Osteoblast (primary cell): ENCODE measurements at regions not wholly inside any gene's neighbourhood (a gene's known extent, or its start where the extent isn't known, plus 50 kb on each side); places are given as distances from the start of the nearest gene placed in this dataset. TPM values are rescaled to one million over a fixed set of nuclear protein-coding genes. Genes with fewer than 3 reads are reported as not detected.
"Not testable (repeated sequence)": the region's sequence is repeated elsewhere in the genome, so short reads cannot be mapped to it uniquely, and the experiment has no call there.

ENCODE experiments used
- DNase-seq: peaks from one replicate; pipeline ENCODE4 v3.0.0; 2011; ENCODE audit warnings: low spot score, mixed read lengths; ENCODE audit not compliant: insufficient read length; ENCODE audit errors: missing footprints
- H2AFZ ChIP-seq: 2 replicates; pipeline ENCODE4 v1.6.0; 2011; ENCODE audit warnings: mild to moderate bottlenecking, low read length
- H3K27ac ChIP-seq: 2 replicates; pipeline ENCODE4 v1.5.1; 2011; ENCODE audit warnings: mild to moderate bottlenecking, low read depth, low read length, moderate library complexity
- H3K27me3 ChIP-seq: 2 replicates; pipeline ENCODE4 v1.6.0; 2012; ENCODE audit warnings: mild to moderate bottlenecking, control low read depth, inconsistent platforms, low read length, moderate library complexity; ENCODE audit not compliant: insufficient read depth
- H3K36me3 ChIP-seq: 2 replicates; pipeline ENCODE4 v1.5.1; 2011; ENCODE audit warnings: mild to moderate bottlenecking, low read length, control low read depth, moderate library complexity; ENCODE audit not compliant: insufficient read depth
- H3K4me1 ChIP-seq: 2 replicates; pipeline ENCODE4 v1.5.1; 2011; ENCODE audit warnings: mild to moderate bottlenecking, low read length, control low read depth, moderate library complexity; ENCODE audit not compliant: insufficient read depth
- H3K4me2 ChIP-seq: 2 replicates; pipeline ENCODE4 v1.6.0; 2011; ENCODE audit warnings: mild to moderate bottlenecking, low read length; ENCODE audit not compliant: insufficient read depth
- H3K4me3 ChIP-seq: fragments of 200-600 bp; sonication (generic); 3 replicates; pipeline ENCODE4 v1.5.1; 2012; ENCODE audit warnings: mild to moderate bottlenecking, low read length, inconsistent platforms; ENCODE audit not compliant: insufficient read depth
- H3K79me2 ChIP-seq: 2 replicates; pipeline ENCODE4 v1.6.0; 2012; ENCODE audit warnings: mild to moderate bottlenecking, low read length, control low read depth, inconsistent platforms; ENCODE audit not compliant: insufficient read depth
- H3K9me3 ChIP-seq: 2 replicates; pipeline ENCODE4 v1.5.1; 2011; ENCODE audit warnings: low read depth, low read length, control low read depth
- H4K20me1 ChIP-seq: 2 replicates; pipeline ENCODE4 v1.6.0; 2012; ENCODE audit warnings: mild to moderate bottlenecking, low read length, control low read depth; ENCODE audit not compliant: insufficient read depth
- CTCF ChIP-seq: IDR thresholded peaks from 2 replicates; pipeline ENCODE4 v1.5.1; 2011; ENCODE audit warnings: mild to moderate bottlenecking, low read depth, low read length, moderate library complexity; ENCODE audit errors: extremely low read depth
- small RNA-seq: library from RNA; depleted of rRNA; stranded (forward); fragments of <200 nt; gene quantifications from one replicate; pipeline ENCODE3, GENCODE V24; 2012

GRCh38 chr6:119426619-119427018, 77.1 kb upstream of the MAN1A1 start:
- Histone ChIP-seq H3K4me1 (no peaks in the 10 kb centered on the region), H3K4me2 (peak overlapping the region; percentile 16)
- TF ChIP-seq CTCF, result no peak

DNA sequence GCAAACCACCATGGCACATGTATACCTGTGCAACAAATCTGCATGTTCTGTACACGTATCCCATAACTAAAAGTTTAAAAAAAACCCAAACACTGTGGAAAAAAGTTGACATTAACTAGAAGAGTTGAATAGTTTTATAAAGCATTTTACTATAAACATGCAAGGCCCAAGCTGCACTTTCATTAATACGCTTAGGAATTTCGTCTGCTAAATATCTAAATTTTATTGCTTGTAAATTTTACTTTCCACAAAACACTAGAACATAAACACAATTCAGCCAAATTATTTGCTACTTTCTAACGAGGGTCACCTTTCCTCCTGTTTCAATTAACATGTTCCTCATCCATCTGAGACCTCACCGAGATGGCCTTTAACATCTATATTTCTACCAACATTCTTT, 74.4 kb upstream of the MAN1A1 start:
- Histone ChIP-seq H3K4me3 (no peak overlapping the region), H3K79me2 (no peaks in the 10 kb centered on the region), H3K36me3 (no peaks in the 10 kb centered on the region), H4K20me1 (no peaks in the 10 kb centered on the region), H2AFZ (no peak overlapping the region), H3K27ac (no peak overlapping the region), H3K9me3 (no peaks in the 10 kb centered on the region), H3K4me2 (no peak overlapping the region), H3K27me3 (no peaks in the 10 kb centered on the region), H3K4me1 (no peaks in the 10 kb centered on the region)
- DNase-seq, result no peak
- no peak for TF ChIP-seq CTCF

More at GRCh38 chr6:119426619-119427018, 77.1 kb upstream of the MAN1A1 start:
- Histone ChIP-seq H3K36me3 (no peaks in the 10 kb centered on the region), H3K4me3 (no peak overlapping the region), H3K79me2 (no peaks in the 10 kb centered on the region), H3K27me3 (no peaks in the 10 kb centered on the region), H3K9me3 (no peaks in the 10 kb centered on the region), H4K20me1 (no peaks in the 10 kb centered on the region), H2AFZ (peak overlapping the region; percentile 10), H3K27ac (no peak overlapping the region)
- DNase-seq, result no peak

DNA sequence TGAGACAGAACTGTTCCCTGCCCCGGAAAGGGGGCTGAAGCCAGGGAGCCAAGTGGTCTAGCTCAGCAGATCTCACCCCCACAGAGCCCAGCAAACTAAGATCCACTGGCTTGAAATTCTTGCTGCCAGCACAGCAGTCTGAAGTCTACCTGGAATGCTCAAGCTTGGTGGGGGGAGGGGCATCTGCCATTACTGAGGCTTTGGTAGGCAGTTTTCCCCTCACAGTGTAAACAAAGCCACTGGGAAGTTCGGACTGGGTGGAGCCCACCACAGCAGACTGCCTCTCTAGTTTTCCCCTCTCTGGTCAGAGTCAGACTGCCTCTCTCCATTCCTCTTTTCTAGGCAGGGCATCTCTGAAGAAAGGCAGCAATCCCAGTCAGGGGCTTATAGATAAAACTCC, 68.5 kb upstream of the MAN1A1 start:
- not testable (repeated sequence) for H3K4me2 ChIP-seq, H3K4me3 ChIP-seq, H3K9me3 ChIP-seq, H3K79me2 ChIP-seq, DNase-seq, H3K36me3 ChIP-seq, H4K20me1 ChIP-seq, H3K27ac ChIP-seq, H2AFZ ChIP-seq, H3K4me1 ChIP-seq, H3K27me3 ChIP-seq

DNA sequence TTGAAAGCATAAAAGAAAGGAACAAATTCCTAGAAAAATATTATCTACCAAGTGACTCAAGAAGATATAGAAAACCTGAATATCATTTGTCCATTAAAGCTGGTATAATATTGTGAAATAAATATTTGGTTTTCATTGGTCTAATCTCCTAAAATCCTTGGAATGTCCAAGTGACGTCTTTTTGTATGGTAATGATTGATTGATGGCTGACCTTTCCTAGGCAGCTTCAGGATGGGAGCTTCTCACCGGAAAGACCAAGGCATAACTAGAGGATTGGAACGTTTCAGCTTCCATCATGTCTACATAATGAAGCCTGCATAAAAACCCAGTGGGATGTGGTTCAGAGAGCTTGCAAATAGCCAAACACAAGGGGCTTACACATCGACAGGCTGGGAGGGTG, 57.6 kb upstream of the MAN1A1 start:
- TF ChIP-seq CTCF, result no peak
- Histone ChIP-seq H3K4me2 (no peak overlapping the region), H3K36me3 (no peaks in the 10 kb centered on the region), H3K4me1 (no peaks in the 10 kb centered on the region), H3K27me3 (no peaks in the 10 kb centered on the region), H3K27ac (no peak overlapping the region), H2AFZ (no peak overlapping the region), H4K20me1 (no peaks in the 10 kb centered on the region), H3K4me3 (no peak overlapping the region), H3K79me2 (no peaks in the 10 kb centered on the region), H3K9me3 (no peaks in the 10 kb centered on the region)
- DNase-seq, result no peak

- not testable (repeated sequence) for H3K27me3 ChIP-seq, DNase-seq, H3K9me3 ChIP-seq, H3K4me2 ChIP-seq, H3K4me3 ChIP-seq, H4K20me1 ChIP-seq, H3K4me1 ChIP-seq, H3K36me3 ChIP-seq, H2AFZ ChIP-seq, H3K27ac ChIP-seq, H3K79me2 ChIP-seq
Observed at GRCh38 chr6:119405114-119405513, 55.6 kb upstream of the MAN1A1 start.

Small RNA genes lying in the stretch of these regions (small RNA-seq; reads per million reads assigned to genes)
- gene COX6A1P3, result not detected
- not detected for gene MIR3144
- 1.0 reads per million, percentile 30 among the genes with 10 or more reads in this experiment for gene RNA5SP215
- not detected for gene RNU6-214P
